Prostate gland (tissue), 2 donors: ENCODE measurements at regions not wholly inside any gene's neighbourhood (a gene's known extent, or its start where the extent isn't known, plus 50 kb on each side); places are given as distances from the start of the nearest gene placed in this dataset.

Source experiments
- POLR2A ChIP-seq: fragments of 450-650 bp; IDR thresholded peaks from one replicate; pipeline ENCODE4 v1.6.1; 2016; ENCODE audit warnings: antibody characterized with exemption, mild to moderate bottlenecking
- POLR2AphosphoS5 ChIP-seq: sonication (generic); formaldehyde crosslinking; IDR thresholded peaks from one replicate; pipeline ENCODE4 v1.6.1; 2017; ENCODE audit warnings: antibody characterized with exemption
- TF ChIP-seq, protein P1 (sequence below), 4 experiments: fragments of 200-600 bp in 2 of 4; fragments of 450-650 bp in 2 of 4; sonication (generic) in 2 of 4; IDR thresholded peaks; 1 replicate in 3 of 4; 2 replicates in 1 of 4; pipeline ENCODE4 v1.5.1; 2016 to 2019; ENCODE audit warnings: antibody characterized with exemption in 4 of 4, mild to moderate bottlenecking in 2 of 4, moderate library complexity in 2 of 4

- TF ChIP-seq, protein P1, sequence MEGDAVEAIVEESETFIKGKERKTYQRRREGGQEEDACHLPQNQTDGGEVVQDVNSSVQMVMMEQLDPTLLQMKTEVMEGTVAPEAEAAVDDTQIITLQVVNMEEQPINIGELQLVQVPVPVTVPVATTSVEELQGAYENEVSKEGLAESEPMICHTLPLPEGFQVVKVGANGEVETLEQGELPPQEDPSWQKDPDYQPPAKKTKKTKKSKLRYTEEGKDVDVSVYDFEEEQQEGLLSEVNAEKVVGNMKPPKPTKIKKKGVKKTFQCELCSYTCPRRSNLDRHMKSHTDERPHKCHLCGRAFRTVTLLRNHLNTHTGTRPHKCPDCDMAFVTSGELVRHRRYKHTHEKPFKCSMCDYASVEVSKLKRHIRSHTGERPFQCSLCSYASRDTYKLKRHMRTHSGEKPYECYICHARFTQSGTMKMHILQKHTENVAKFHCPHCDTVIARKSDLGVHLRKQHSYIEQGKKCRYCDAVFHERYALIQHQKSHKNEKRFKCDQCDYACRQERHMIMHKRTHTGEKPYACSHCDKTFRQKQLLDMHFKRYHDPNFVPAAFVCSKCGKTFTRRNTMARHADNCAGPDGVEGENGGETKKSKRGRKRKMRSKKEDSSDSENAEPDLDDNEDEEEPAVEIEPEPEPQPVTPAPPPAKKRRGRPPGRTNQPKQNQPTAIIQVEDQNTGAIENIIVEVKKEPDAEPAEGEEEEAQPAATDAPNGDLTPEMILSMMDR (IDR thresholded peaks at IDR 0.05), result no peak
- TF ChIP-seq POLR2A (no peak), POLR2AphosphoS5 (no peak)
Observed at GRCh38 chr1:69215883-69216282, 351.8 kb upstream of the LRRC7 start.
